ENCODE measurements at regions not wholly inside any gene's neighbourhood (a gene's known extent, or its start where the extent isn't known, plus 50 kb on each side); places are given as distances from the start of the nearest gene placed in this dataset.

DNA sequence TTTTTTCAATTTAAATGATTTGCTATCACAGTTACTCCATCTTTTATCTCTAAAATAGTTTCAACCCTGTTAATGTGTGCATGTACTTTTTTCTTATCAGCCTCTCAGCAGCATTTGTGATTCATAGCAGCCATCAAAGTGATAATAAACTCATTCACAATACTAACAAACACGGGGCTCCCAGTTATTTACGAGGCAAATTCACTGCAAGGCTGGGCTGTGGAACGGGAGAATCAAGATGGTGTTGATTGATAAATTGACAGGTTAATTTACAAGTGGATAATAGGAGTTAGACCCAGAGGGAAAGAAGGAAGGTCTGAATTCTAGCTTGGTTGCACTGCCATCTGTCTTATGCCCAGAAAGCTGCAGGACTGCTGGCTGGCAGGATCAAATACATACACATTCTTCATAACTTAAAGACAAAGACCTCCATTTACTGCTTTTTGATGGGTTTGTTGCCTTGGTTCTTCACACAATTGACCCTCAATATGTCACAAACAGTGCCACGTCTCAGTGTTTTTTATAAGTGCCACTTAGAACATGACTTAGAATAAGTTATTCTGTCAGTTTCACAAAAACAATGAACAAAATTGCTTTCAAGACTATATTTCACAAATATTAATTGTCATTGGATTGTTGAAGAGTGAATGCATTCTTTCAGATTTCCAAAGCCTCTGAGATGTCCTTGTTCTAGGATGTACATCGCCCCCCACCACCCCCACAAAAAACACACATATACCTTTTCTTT lies 562.8 kb downstream of the NR2F2 start:
- no peaks in the 10 kb centered on the region for H3K36me3 ChIP-seq
- H3K4me1 ChIP-seq: peaks cover 6% of the 10 kb centered on the region
- intact Hi-C loops (cut with micrococcal nuclease): no loop called here
- no peak for DNase-seq
- no peak overlapping the region for H3K27ac ChIP-seq (replicated peaks)
- H3K27me3 ChIP-seq (ENCODE audit: low read depth): peaks cover 3% of the 10 kb centered on the region
- TF ChIP-seq, protein P1, sequence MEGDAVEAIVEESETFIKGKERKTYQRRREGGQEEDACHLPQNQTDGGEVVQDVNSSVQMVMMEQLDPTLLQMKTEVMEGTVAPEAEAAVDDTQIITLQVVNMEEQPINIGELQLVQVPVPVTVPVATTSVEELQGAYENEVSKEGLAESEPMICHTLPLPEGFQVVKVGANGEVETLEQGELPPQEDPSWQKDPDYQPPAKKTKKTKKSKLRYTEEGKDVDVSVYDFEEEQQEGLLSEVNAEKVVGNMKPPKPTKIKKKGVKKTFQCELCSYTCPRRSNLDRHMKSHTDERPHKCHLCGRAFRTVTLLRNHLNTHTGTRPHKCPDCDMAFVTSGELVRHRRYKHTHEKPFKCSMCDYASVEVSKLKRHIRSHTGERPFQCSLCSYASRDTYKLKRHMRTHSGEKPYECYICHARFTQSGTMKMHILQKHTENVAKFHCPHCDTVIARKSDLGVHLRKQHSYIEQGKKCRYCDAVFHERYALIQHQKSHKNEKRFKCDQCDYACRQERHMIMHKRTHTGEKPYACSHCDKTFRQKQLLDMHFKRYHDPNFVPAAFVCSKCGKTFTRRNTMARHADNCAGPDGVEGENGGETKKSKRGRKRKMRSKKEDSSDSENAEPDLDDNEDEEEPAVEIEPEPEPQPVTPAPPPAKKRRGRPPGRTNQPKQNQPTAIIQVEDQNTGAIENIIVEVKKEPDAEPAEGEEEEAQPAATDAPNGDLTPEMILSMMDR (IDR thresholded peaks at IDR 0.05; ENCODE audit: borderline replicate concordance): peak; percentile 62
- H3K9me3 ChIP-seq (replicated peaks): no peaks in the 10 kb centered on the region
- no peak overlapping the region for H3K4me3 ChIP-seq

DNA sequence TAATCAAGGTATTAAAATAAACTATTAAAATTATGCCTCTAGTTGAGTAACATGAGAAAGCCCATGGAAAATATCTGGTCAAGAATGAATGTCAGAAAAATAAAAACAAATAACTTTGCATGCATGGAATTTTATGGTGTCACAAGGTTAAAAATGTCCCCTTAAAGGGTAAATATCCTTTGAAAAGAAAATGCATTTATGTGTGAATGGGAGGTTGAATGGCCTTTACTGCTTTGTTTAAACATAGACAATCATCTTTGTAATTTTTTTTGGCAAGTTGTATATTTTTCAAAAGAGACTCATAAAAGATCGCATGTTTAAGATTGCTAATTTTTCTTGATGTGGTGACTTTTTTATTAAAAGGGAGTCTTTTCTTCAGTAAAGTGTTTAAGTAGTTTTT lies 564.2 kb downstream of the NR2F2 start:
- TF ChIP-seq, protein P1 (IDR thresholded peaks at IDR 0.05; ENCODE audit: borderline replicate concordance): no peak
- Histone ChIP-seq H3K4me1 (peaks cover 6% of the 10 kb centered on the region), H3K4me3 (no peak overlapping the region), H3K27ac (replicated peaks) (no peak overlapping the region), H3K27me3 (ENCODE audit: low read depth) (peaks cover 3% of the 10 kb centered on the region), H3K36me3 (no peaks in the 10 kb centered on the region), H3K9me3 (replicated peaks) (no peaks in the 10 kb centered on the region)
- DNase-seq: no peak
- intact Hi-C loops (cut with micrococcal nuclease): no loop called here

DNA sequence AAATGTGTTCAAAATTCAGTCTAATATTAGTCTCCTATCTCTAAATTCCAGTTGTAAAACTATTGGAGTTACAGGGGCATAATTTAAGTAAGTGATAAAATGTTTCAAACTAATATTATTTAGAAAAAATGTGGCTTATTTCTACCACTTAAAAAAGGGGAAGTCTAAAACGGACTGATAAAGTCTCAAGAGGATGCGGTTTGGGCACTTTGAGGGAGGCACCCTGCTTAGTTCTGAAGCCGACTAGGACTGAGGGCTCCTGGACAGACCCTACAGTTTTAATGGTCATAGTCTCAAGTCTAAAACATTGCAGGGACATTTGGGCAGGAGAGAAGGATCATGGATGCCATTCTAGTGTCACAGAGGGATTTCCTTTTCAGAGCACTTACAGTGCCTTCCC lies 566.3 kb downstream of the NR2F2 start:
- DNase-seq: no peak
- H3K27me3 ChIP-seq (ENCODE audit: low read depth): no peaks in the 10 kb centered on the region
- H3K9me3 ChIP-seq (replicated peaks): no peaks in the 10 kb centered on the region
- no peak overlapping the region for H3K27ac ChIP-seq (replicated peaks)
- no peaks in the 10 kb centered on the region for H3K4me1 ChIP-seq
- TF ChIP-seq, protein P1 (IDR thresholded peaks at IDR 0.05; ENCODE audit: borderline replicate concordance): no peak
- intact Hi-C loops (cut with micrococcal nuclease): no loop called here
- H3K4me3 ChIP-seq: no peak overlapping the region
- H3K36me3 ChIP-seq: no peaks in the 10 kb centered on the region

DNA sequence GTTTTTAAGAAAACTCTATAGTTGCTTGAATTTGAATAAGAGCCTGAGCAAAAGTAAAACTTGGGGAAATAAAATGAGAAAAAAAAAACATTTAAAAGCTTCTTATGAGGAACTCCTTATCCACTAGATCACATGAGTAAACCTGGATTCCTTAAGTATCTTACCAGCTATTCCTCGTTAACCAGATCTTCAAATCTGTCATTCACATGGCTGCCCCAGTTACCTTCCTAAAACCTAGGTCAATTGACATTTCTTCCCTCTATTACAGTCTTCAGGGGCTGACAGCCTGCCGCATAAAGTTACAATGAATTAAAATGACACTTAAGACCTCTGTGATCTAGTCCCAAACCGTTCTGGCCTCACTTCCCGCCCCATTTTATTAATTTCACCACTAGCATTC lies 583.6 kb downstream of the NR2F2 start:
- Histone ChIP-seq H3K4me3 (no peak overlapping the region), H3K27ac (replicated peaks) (no peak overlapping the region), H3K4me1 (no peaks in the 10 kb centered on the region), H3K9me3 (replicated peaks) (peaks cover 40% of the 10 kb centered on the region), H3K27me3 (ENCODE audit: low read depth) (no peaks in the 10 kb centered on the region), H3K36me3 (no peaks in the 10 kb centered on the region)
- TF ChIP-seq, protein P1 (IDR thresholded peaks at IDR 0.05; ENCODE audit: borderline replicate concordance): no peak
- no peak for DNase-seq
- intact Hi-C loops (cut with micrococcal nuclease): no loop called here

DNA sequence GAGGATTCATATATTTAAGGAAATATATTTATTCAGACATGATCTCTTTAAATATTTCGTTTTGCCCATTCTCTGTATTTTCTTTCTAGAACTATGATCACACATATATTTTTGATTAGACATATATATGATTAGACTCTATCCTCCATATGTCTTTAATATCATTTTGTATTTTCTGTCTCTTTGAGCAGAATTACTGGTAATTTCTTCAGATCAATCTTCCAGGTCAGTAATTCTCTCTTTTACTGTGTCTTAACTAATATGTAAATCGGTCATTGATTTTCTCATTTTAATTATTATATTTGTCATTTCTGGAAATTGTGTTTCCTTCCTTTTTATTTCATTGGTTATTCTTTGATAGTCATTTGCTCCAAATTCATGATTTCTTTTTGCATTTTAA lies 586.2 kb downstream of the NR2F2 start:
- Histone ChIP-seq H3K36me3 (no peaks in the 10 kb centered on the region), H3K27me3 (ENCODE audit: low read depth) (no peaks in the 10 kb centered on the region), H3K4me3 (no peak overlapping the region), H3K27ac (replicated peaks) (no peak overlapping the region), H3K9me3 (replicated peaks) (peaks cover 47% of the 10 kb centered on the region), H3K4me1 (no peaks in the 10 kb centered on the region)
- intact Hi-C loops (cut with micrococcal nuclease): no loop called here
- no peak for DNase-seq
- TF ChIP-seq, protein P1 (IDR thresholded peaks at IDR 0.05; ENCODE audit: borderline replicate concordance): no peak
